ENCODE measurements at regions not wholly inside any gene's neighbourhood (a gene's known extent, or its start where the extent isn't known, plus 50 kb on each side); places are given as distances from the start of the nearest gene placed in this dataset.

GRCh38 chr2:166775176-166775575 is 113.1 kb upstream of the XIRP2 start:
- TF ChIP-seq CTCF (IDR thresholded peaks at IDR 0.05) = no peak
- no peak for TF ChIP-seq POLR2A (IDR thresholded peaks at IDR 0.05)

All from body of pancreas (tissue), 4 donors.